NT2/D1 (cell line): ENCODE measurements at regions not wholly inside any gene's neighbourhood (a gene's known extent, or its start where the extent isn't known, plus 50 kb on each side); places are given as distances from the start of the nearest gene placed in this dataset.

Experiments
- SUZ12 ChIP-seq: IDR thresholded peaks from 2 replicates; pipeline ENCODE4 v1.6.1; 2011; ENCODE audit not compliant: insufficient read length, insufficient read depth; ENCODE audit errors: extremely low read depth
- YY1 ChIP-seq: IDR thresholded peaks from 2 replicates; pipeline ENCODE4 v1.6.1; 2011; ENCODE audit not compliant: insufficient read length, insufficient read depth
- ZNF274 ChIP-seq: IDR thresholded peaks from 2 replicates; pipeline ENCODE4 v1.6.1; 2011; ENCODE audit warnings: mild to moderate bottlenecking, low read depth, low read length

- no peak for TF ChIP-seq YY1
- TF ChIP-seq ZNF274: no peak
- no peak for TF ChIP-seq SUZ12
These were observed 268.7 kb downstream of the IRX2 start for GRCh38 chr5:2482778-2483177.
